H1 (cell line): ENCODE measurements at regions not wholly inside any gene's neighbourhood (a gene's known extent, or its start where the extent isn't known, plus 50 kb on each side); places are given as distances from the start of the nearest gene placed in this dataset.

ENCODE experiments used
- CTCF ChIA-PET: fragments of 300-600 bp; sonication (Branson Sonifier 250); formaldehyde crosslinking; loops from one replicate; lab custom pipeline; 2021; ENCODE audit not compliant: partially characterized antibody; lab: Charles Lee
- POLR2A ChIA-PET: fragments of 300-600 bp; sonication (Branson Sonifier 250); formaldehyde crosslinking; loops from one replicate; lab custom pipeline; 2021; ENCODE audit warnings: inconsistent platforms; ENCODE audit not compliant: partially characterized antibody; lab: Charles Lee
- DNase-seq, 2 experiments: peaks; one replicate each; pipeline versions ENCODE4 v3.0.0 to v3.0.0-alpha.2; 2010 to 2022; ENCODE audit warnings: low spot score in 2 of 2, low read depth in 1 of 2, mixed read lengths in 1 of 2
- FAIRE-seq: peaks from 2 replicates; lab custom pipeline; 2011; peaks lifted over from hg19 to GRCh38; lab: Jason Lieb, UNC
- H2AFZ ChIP-seq: 2 replicates; pipeline ENCODE4 v1.8.1; 2012; ENCODE audit warnings: low read length, inconsistent platforms
- H2AK5ac ChIP-seq: 2 replicates; pipeline ENCODE4 v1.6.1; 2013; ENCODE audit warnings: low read depth, low read length
- H2BK120ac ChIP-seq: replicated peaks from 2 replicates; pipeline ENCODE3; 2013; ENCODE audit warnings: low read depth, low read length, inconsistent platforms
- H2BK12ac ChIP-seq: 2 replicates; pipeline ENCODE4 v1.6.1; 2013; ENCODE audit warnings: low read depth, low read length
- H2BK15ac ChIP-seq: 2 replicates; pipeline ENCODE4 v1.6.1; 2013; ENCODE audit warnings: low read length
- H2BK20ac ChIP-seq: 2 replicates; pipeline ENCODE4 v1.6.1; 2013; ENCODE audit warnings: low read length
- H2BK5ac ChIP-seq: 2 replicates; pipeline ENCODE4 v1.6.1; 2013; ENCODE audit warnings: low read depth, low read length
- H3K14ac ChIP-seq: 2 replicates; pipeline ENCODE4 v1.6.1; 2013; ENCODE audit warnings: inconsistent platforms; ENCODE audit not compliant: insufficient read length
- H3K18ac ChIP-seq: 2 replicates; pipeline ENCODE4 v1.6.1; 2013; ENCODE audit warnings: low read length; ENCODE audit errors: extremely low read depth
- H3K23ac ChIP-seq: 2 replicates; pipeline ENCODE4 v1.6.1; 2013; ENCODE audit warnings: inconsistent platforms; ENCODE audit not compliant: insufficient read length
- H3K23me2 ChIP-seq: 2 replicates; pipeline ENCODE4 v1.6.1; 2013; ENCODE audit warnings: low read depth, low read length
- H3K27ac ChIP-seq: 2 replicates; pipeline ENCODE4 v1.6.1; 2011; ENCODE audit warnings: low read depth, low read length, inconsistent platforms
- H3K27me3 ChIP-seq, 4 experiments: replicated peaks in 1 of 4; 1 replicate in 1 of 4; 2 replicates in 3 of 4; pipeline versions ENCODE4 v1.6.1 to v1.8.1; 2011 to 2013; ENCODE audit warnings: low read length in 3 of 4, mild to moderate bottlenecking in 3 of 4, inconsistent platforms in 2 of 4, mixed read lengths in 2 of 4, moderate library complexity in 1 of 4; ENCODE audit not compliant: control insufficient read depth in 3 of 4, insufficient read depth in 3 of 4; ENCODE audit errors: extremely low read depth in 1 of 4
- H3K36me3 ChIP-seq, 4 experiments: 2 replicates each; pipeline versions ENCODE4 v1.6.1 to v1.8.1; 2011 to 2013; ENCODE audit warnings: mild to moderate bottlenecking in 4 of 4, low read length in 3 of 4, moderate library complexity in 2 of 4, control low read depth in 1 of 4, inconsistent platforms in 1 of 4; ENCODE audit not compliant: insufficient read depth in 4 of 4, control insufficient read depth in 2 of 4
- H3K4ac ChIP-seq: replicated peaks from 2 replicates; pipeline ENCODE3; 2013; ENCODE audit warnings: low read length, low read depth, mixed read lengths, inconsistent platforms; ENCODE audit not compliant: insufficient read length
- H3K4me1 ChIP-seq, 4 experiments: replicated peaks in 1 of 4; 1 replicate in 1 of 4; 2 replicates in 3 of 4; pipeline versions ENCODE4 v1.6.1 to v1.8.1; 2011 to 2013; ENCODE audit warnings: low read length in 3 of 4, inconsistent platforms in 2 of 4, mixed read lengths in 1 of 4; ENCODE audit not compliant: insufficient read depth in 4 of 4, control insufficient read depth in 3 of 4
- H3K4me2 ChIP-seq, 2 experiments: 2 replicates each; pipeline versions ENCODE4 v1.6.1 to v1.8.1; 2011 to 2013; ENCODE audit warnings: low read depth in 2 of 2, low read length in 2 of 2, control low read depth in 1 of 2, inconsistent platforms in 1 of 2, mild to moderate bottlenecking in 1 of 2; ENCODE audit not compliant: insufficient read depth in 1 of 2
- H3K4me3 ChIP-seq, 4 experiments: fragments of 200-600, 300-600 bp in 1 of 4; sonication (generic), shearing (Covaris generic), sonication (Bioruptor Twin) in 1 of 4; 2 replicates each; pipeline versions ENCODE4 v1.5.1 to v1.8.1; 2011 to 2016; ENCODE audit warnings: low read length in 4 of 4, low read depth in 3 of 4, control low read depth in 2 of 4, inconsistent platforms in 2 of 4, mild to moderate bottlenecking in 2 of 4, mixed read lengths in 1 of 4, moderate library complexity in 1 of 4; ENCODE audit not compliant: insufficient read depth in 2 of 4; ENCODE audit errors: extremely low read depth in 1 of 4
- H3K56ac ChIP-seq: replicated peaks from 2 replicates; pipeline ENCODE3; 2013; ENCODE audit warnings: low read depth, mild to moderate bottlenecking, mixed read lengths, low read length, inconsistent platforms; ENCODE audit not compliant: insufficient read length
- H3K79me1 ChIP-seq: 2 replicates; pipeline ENCODE4 v1.6.1; 2013; ENCODE audit warnings: low read depth, low read length, control low read depth
- H3K79me2 ChIP-seq, 2 experiments: 2 replicates each; pipeline versions ENCODE4 v1.6.1 to v1.8.1; 2012 to 2013; ENCODE audit warnings: low read length in 2 of 2, mild to moderate bottlenecking in 2 of 2, inconsistent platforms in 1 of 2; ENCODE audit not compliant: insufficient read depth in 2 of 2, control insufficient read depth in 1 of 2
- H3K9ac ChIP-seq, 4 experiments: replicated peaks in 1 of 4; 1 replicate in 1 of 4; 2 replicates in 3 of 4; pipeline versions ENCODE4 v1.6.1 to v1.8.1; 2011 to 2013; ENCODE audit warnings: low read depth in 3 of 4, low read length in 3 of 4, control low read depth in 2 of 4, mild to moderate bottlenecking in 2 of 4, moderate library complexity in 2 of 4, inconsistent platforms in 1 of 4; ENCODE audit errors: extremely low read depth in 1 of 4
- H3K9me3 ChIP-seq, 2 experiments: 2 replicates each; pipeline versions ENCODE4 v1.6.1 to v1.8.1; 2012 to 2013; ENCODE audit warnings: mild to moderate bottlenecking in 2 of 2, moderate library complexity in 2 of 2, control low read depth in 1 of 2, inconsistent platforms in 1 of 2, low read depth in 1 of 2, low read length in 1 of 2, mixed read lengths in 1 of 2; ENCODE audit not compliant: insufficient read depth in 2 of 2
- H4K20me1 ChIP-seq, 2 experiments: replicated peaks in 1 of 2; 2 replicates each; pipeline versions ENCODE3 to v1.8.1; 2011 to 2013; ENCODE audit warnings: inconsistent platforms in 2 of 2, low read length in 2 of 2, mild to moderate bottlenecking in 1 of 2; ENCODE audit not compliant: insufficient read depth in 2 of 2, control insufficient read depth in 1 of 2
- H4K5ac ChIP-seq: 2 replicates; pipeline ENCODE4 v1.6.1; 2013; ENCODE audit warnings: low read length, low read depth, mixed read lengths, inconsistent platforms; ENCODE audit not compliant: insufficient read length
- H4K8ac ChIP-seq: 2 replicates; pipeline ENCODE4 v1.8.0; 2013; ENCODE audit warnings: mild to moderate bottlenecking, moderate library complexity, low read length, inconsistent platforms; ENCODE audit not compliant: insufficient read depth; ENCODE audit errors: extremely low read depth
- H4K91ac ChIP-seq: replicated peaks from 2 replicates; pipeline ENCODE3; 2013; ENCODE audit warnings: low read length, mixed read lengths, inconsistent platforms; ENCODE audit not compliant: insufficient read length
- CBX8 ChIP-seq: fragments of 300-800, 300-1000 bp; sonication (generic); IDR thresholded peaks from 2 replicates; pipeline ENCODE4 v1.7.1; 2016; ENCODE audit warnings: low read depth, low read length, borderline replicate concordance
- CHD1 ChIP-seq: IDR thresholded peaks from 2 replicates; pipeline ENCODE4 v1.6.1; 2012; ENCODE audit warnings: low read depth, low read length, improper control_type of control experiment
- GABPA ChIP-seq: IDR thresholded peaks from 2 replicates; pipeline ENCODE4 v1.6.1; 2011; ENCODE audit warnings: mild to moderate bottlenecking, low read length, moderate library complexity, borderline replicate concordance; ENCODE audit not compliant: insufficient read depth
- GTF2F1 ChIP-seq: IDR thresholded peaks from 2 replicates; pipeline ENCODE4 v1.6.1; 2012; ENCODE audit warnings: low read depth, low read length, improper control_type of control experiment, borderline replicate concordance
- HDAC6 ChIP-seq: IDR thresholded peaks from one replicate; pipeline ENCODE4 v1.7.1; 2012; ENCODE audit warnings: low read depth, mild to moderate bottlenecking, inconsistent platforms, low read length, moderate library complexity
- KDM4A ChIP-seq: IDR thresholded peaks from one replicate; pipeline ENCODE4 v1.7.1; 2012; ENCODE audit warnings: low read depth, mild to moderate bottlenecking, moderate library complexity, low read length, inconsistent platforms; ENCODE audit not compliant: severe bottlenecking
- MAX ChIP-seq: IDR thresholded peaks from 2 replicates; pipeline ENCODE4 v1.6.1; 2012; ENCODE audit warnings: inconsistent platforms
- RFX5 ChIP-seq: IDR thresholded peaks from 2 replicates; pipeline ENCODE4 v1.6.1; 2011; ENCODE audit warnings: low read depth, low read length, improper control_type of control experiment, borderline replicate concordance
- RXRA ChIP-seq: IDR thresholded peaks from 2 replicates; pipeline ENCODE4 v1.6.1; 2011; ENCODE audit warnings: low read depth, mild to moderate bottlenecking, low read length, moderate library complexity; ENCODE audit not compliant: insufficient read depth
- SIN3A ChIP-seq, 2 experiments: IDR thresholded peaks in 1 of 2; conservative IDR thresholded peaks in 1 of 2; 2 replicates each; pipeline ENCODE4 v1.6.1; 2011 to 2012; ENCODE audit warnings: low read length in 2 of 2, improper control_type of control experiment in 1 of 2, low read depth in 1 of 2, mild to moderate bottlenecking in 1 of 2
- SIRT6 ChIP-seq: IDR thresholded peaks from one replicate; pipeline ENCODE4 v1.7.1; 2012; ENCODE audit warnings: low read length, inconsistent platforms
- TBP ChIP-seq: IDR thresholded peaks from 2 replicates; pipeline ENCODE4 v1.6.1; 2011; ENCODE audit warnings: low read depth, low read length, improper control_type of control experiment
- YY1 ChIP-seq: IDR thresholded peaks from 2 replicates; pipeline ENCODE4 v1.6.1; 2011; ENCODE audit warnings: low read depth, mild to moderate bottlenecking, low read length
- WGBS, 2 experiments: shearing (Covaris generic) in 1 of 2; methylation state at CpG; one replicate each; pipeline versions ENCODE4 v1.1.6 to v1.1.7; 2013 to 2015; ENCODE audit warnings: low lambda C conversion rate in 2 of 2, mixed read lengths in 2 of 2, inconsistent platforms in 1 of 2, low coverage in 1 of 2, missing lambda C conversion rate in 1 of 2; ENCODE audit not compliant: insufficient replicate concordance in 2 of 2, insufficient coverage in 1 of 2, insufficient read length in 1 of 2; ENCODE audit errors: extremely low coverage in 1 of 2, missing lambda C conversion rate in 1 of 2; 5-methylcytosine and 5-hydroxymethylcytosine counted together

- no peak overlapping the region for H3K27ac ChIP-seq
- H2BK5ac ChIP-seq, result no peak overlapping the region
- H3K18ac ChIP-seq, result no peak overlapping the region
- 95% methylated on average over 19 of the region's 19 CpGs; no CpG with 5 or more reads in 1 of the 2 experiments for WGBS, 2 experiments
- H2AFZ ChIP-seq, result no peak overlapping the region
- no peak overlapping the region for H3K9ac ChIP-seq
- no peaks in the 10 kb centered on the region for H3K36me3 ChIP-seq
- DNase-seq (no peak), FAIRE-seq (no peak)
- H2BK120ac ChIP-seq, result no peak overlapping the region
- no peak overlapping the region for H3K4me2 ChIP-seq
- no peaks in the 10 kb centered on the region for H3K27me3 ChIP-seq
- H3K23me2 ChIP-seq, result no peaks in the 10 kb centered on the region
- H2BK15ac ChIP-seq, result no peak overlapping the region
- POLR2A ChIA-PET, result no interaction called here
- H2BK20ac ChIP-seq, result no peak overlapping the region
- no peak overlapping the region for H2AK5ac ChIP-seq
- no peaks in the 10 kb centered on the region for H3K79me2 ChIP-seq
- no peak overlapping the region for H4K5ac ChIP-seq
- CTCF ChIA-PET, result no interaction called here
- no peak overlapping the region for H3K56ac ChIP-seq
- no peaks in the 10 kb centered on the region for H3K79me1 ChIP-seq
- peak overlapping the region; percentile 14 for H4K8ac ChIP-seq
- H2BK12ac ChIP-seq, result no peak overlapping the region
- no peak overlapping the region for H3K4ac ChIP-seq
- H3K4me1 ChIP-seq, result no peaks in the 10 kb centered on the region
- H4K20me1 ChIP-seq, result no peaks in the 10 kb centered on the region
- H3K23ac ChIP-seq, result no peak overlapping the region
- no peak overlapping the region for H4K91ac ChIP-seq
- H3K14ac ChIP-seq, result no peak overlapping the region
- no peaks in the 10 kb centered on the region; a peak in 1 of 4 replicates for H3K9me3 ChIP-seq
- H3K4me3 ChIP-seq, result no peak overlapping the region
- TF ChIP-seq CHD1, result no peak
- no peak for TF ChIP-seq RXRA
- no peak for TF ChIP-seq HDAC6
- no peak for TF ChIP-seq GABPA
- TF ChIP-seq KDM4A, result no peak
- no peak for TF ChIP-seq CBX8
- no peak for TF ChIP-seq YY1
- no peak for TF ChIP-seq RFX5
- TF ChIP-seq GTF2F1, result no peak
- no peak for TF ChIP-seq SIN3A (conservative IDR thresholded peaks at IDR 0.05 in 1 of 2, IDR thresholded peaks at IDR 0.05 in 1 of 2; ENCODE audit: low read depth in 1 of 2, low read length in 2 of 2)
- no peak for TF ChIP-seq TBP
- no peak for TF ChIP-seq MAX
- TF ChIP-seq SIRT6, result no peak
Observed at GRCh38 chr18:78676622-78677482, 302.8 kb upstream of the SALL3 start.
